SK-MEL-5 (cell line): ENCODE measurements at regions not wholly inside any gene's neighbourhood (a gene's known extent, or its start where the extent isn't known, plus 50 kb on each side); places are given as distances from the start of the nearest gene placed in this dataset.
A peak's percentile ranks its signal among the peaks of the same experiment; 100 is the strongest.
"Not testable (repeated sequence)": the region's sequence is repeated elsewhere in the genome, so short reads cannot be mapped to it uniquely, and the experiment has no call there.

ENCODE experiments used
- DNase-seq: peaks from one replicate; pipeline ENCODE4 v3.0.0-alpha.2; 2016; ENCODE audit warnings: low read depth, low spot score
- in situ Hi-C: cut with HindIII; loops from 2 replicates; pipeline ENCODE4 v1.10.0; 2016; ENCODE audit warnings: low sequenced_read_pairs, high pct_unique_total_duplicates, low pct_unique_long_range_greater_than_20kb

GRCh38 chr9:81052846-81053245 lies 636.5 kb downstream of the TLE1 start:
- DNase-seq: no peak
- in situ Hi-C loops: no loop called here

GRCh38 chr9:81047280-81047679 lies 642.1 kb downstream of the TLE1 start:
- in situ Hi-C loops: no loop called here
- no peak for DNase-seq

GRCh38 chr9:81045658-81046057 lies 643.7 kb downstream of the TLE1 start:
- in situ Hi-C loops: no loop called here

GRCh38 chr9:81037889-81038288 lies 651.5 kb downstream of the TLE1 start:
- no peak for DNase-seq

More at GRCh38 chr9:81045658-81046057, 643.7 kb downstream of the TLE1 start:
- DNase-seq: no peak

GRCh38 chr9:81035601-81036000 lies 653.7 kb downstream of the TLE1 start:
- DNase-seq: no peak
- in situ Hi-C loops: no loop called here

More at GRCh38 chr9:81037889-81038288, 651.5 kb downstream of the TLE1 start:
- in situ Hi-C loops: no loop called here

GRCh38 chr9:81035171-81035570 lies 654.2 kb downstream of the TLE1 start:
- in situ Hi-C loops: no loop called here
- DNase-seq: no peak

- in situ Hi-C loops: no loop called here
- peak; percentile 91 for DNase-seq
Measured at GRCh38 chr9:81032831-81033230, 656.5 kb downstream of the TLE1 start.

GRCh38 chr9:81032030-81032572 lies 657.2 kb downstream of the TLE1 start:
- DNase-seq: peak; percentile 90
- in situ Hi-C loops: no loop called here

- in situ Hi-C loops: no loop called here
- DNase-seq: no peak
Measured at GRCh38 chr9:81031422-81032029, 657.8 kb downstream of the TLE1 start.

GRCh38 chr9:81030027-81030426 lies 659.3 kb downstream of the TLE1 start:
- peak; percentile 70 for DNase-seq
- in situ Hi-C loops: no loop called here

- in situ Hi-C loops: no loop called here
- peak; percentile 97 for DNase-seq
Measured at GRCh38 chr9:81028504-81028903, 660.8 kb downstream of the TLE1 start.

- in situ Hi-C loops: no loop called here
- no peak for DNase-seq
Measured at GRCh38 chr9:81022177-81022576, 667.2 kb downstream of the TLE1 start.

- in situ Hi-C loops, DNase-seq: not testable (repeated sequence)
Measured at GRCh38 chr9:81014945-81015344, 674.4 kb downstream of the TLE1 start.

- DNase-seq, in situ Hi-C loops: not testable (repeated sequence)
Measured at GRCh38 chr9:81013191-81013590, 676.2 kb downstream of the TLE1 start.

GRCh38 chr9:81002906-81003305 lies 686.4 kb downstream of the TLE1 start:
- in situ Hi-C loops: no loop called here
- no peak for DNase-seq

- DNase-seq: no peak
- in situ Hi-C loops: no loop called here
Measured at GRCh38 chr9:81002242-81002641, 687.1 kb downstream of the TLE1 start.

GRCh38 chr9:80995759-80996158 lies 693.6 kb downstream of the TLE1 start:
- in situ Hi-C loops: no loop called here
- DNase-seq: peak; percentile 65

GRCh38 chr9:80994892-80995291 lies 694.5 kb downstream of the TLE1 start:
- no peak for DNase-seq
- in situ Hi-C loops: no loop called here

- in situ Hi-C loops, DNase-seq: not testable (repeated sequence)
Measured at GRCh38 chr9:80985595-80985994, 703.8 kb downstream of the TLE1 start.
